IMR-90 (cell line): ENCODE measurements at regions not wholly inside any gene's neighbourhood (a gene's known extent, or its start where the extent isn't known, plus 50 kb on each side); places are given as distances from the start of the nearest gene placed in this dataset.

Source experiments
- ATAC-seq: fragments of 200-7000 bp; cut with Tn5 transposase; 2 replicates; pipeline ENCODE4 v1.9.1; 2020; ENCODE audit warnings: low read depth, mild to moderate bottlenecking, moderate library complexity
- BruUV-seq: library from RNA; stranded (reverse); fragments of 400-500 nt; replicated peaks from 2 replicates; lab custom pipeline; 2021; lab: Mats Ljungman, UMichigan
- CTCF ChIA-PET: fragments of 300-600 bp; formaldehyde crosslinking; extraction: SDS; loops from one replicate; lab custom pipeline; 2021; ENCODE audit warnings: antibody characterized with exemption; lab: Yijun Ruan, JAX
- POLR2A ChIA-PET: fragments of 300-600 bp; sonication (Branson Sonifier 250); formaldehyde crosslinking; loops from one replicate; lab custom pipeline; 2022; ENCODE audit warnings: antibody characterized with exemption; ENCODE audit not compliant: unreplicated experiment; lab: Charles Lee
- DNase-seq: peaks from one replicate; pipeline ENCODE4 v3.0.0; 2013
- H2AFZ ChIP-seq: replicated peaks from 2 replicates; pipeline ENCODE3; 2013; ENCODE audit warnings: low read length, mild to moderate bottlenecking; ENCODE audit not compliant: poor library complexity
- H2AK5ac ChIP-seq: 2 replicates; pipeline ENCODE4 v1.6.1; 2013; ENCODE audit warnings: low read depth, low read length, inconsistent platforms
- H2AK9ac ChIP-seq: replicated peaks from 2 replicates; pipeline ENCODE3; 2013; ENCODE audit warnings: mild to moderate bottlenecking, low read depth, low read length, moderate library complexity; ENCODE audit not compliant: poor library complexity
- H2BK120ac ChIP-seq: 2 replicates; pipeline ENCODE4 v1.6.1; 2013; ENCODE audit warnings: low read depth, low read length, inconsistent platforms
- H2BK15ac ChIP-seq: 3 replicates; pipeline ENCODE4 v1.6.1; 2013; ENCODE audit warnings: low read depth, low read length, inconsistent platforms
- H2BK20ac ChIP-seq: 2 replicates; pipeline ENCODE4 v1.6.1; 2013; ENCODE audit warnings: low read depth, mild to moderate bottlenecking, inconsistent platforms, low read length, moderate library complexity
- H2BK5ac ChIP-seq: 2 replicates; pipeline ENCODE4 v1.6.1; 2013; ENCODE audit warnings: mild to moderate bottlenecking, low read depth, low read length, inconsistent platforms; ENCODE audit not compliant: poor library complexity, severe bottlenecking
- H3K14ac ChIP-seq: replicated peaks from 2 replicates; pipeline ENCODE4 v1.6.1; 2013; ENCODE audit warnings: low read depth, low read length, inconsistent platforms
- H3K18ac ChIP-seq: 2 replicates; pipeline ENCODE4 v1.6.1; 2013; ENCODE audit warnings: low read depth, low read length, control low read depth
- H3K23ac ChIP-seq: 2 replicates; pipeline ENCODE4 v1.6.1; 2013; ENCODE audit warnings: low read depth, low read length, inconsistent platforms
- H3K27ac ChIP-seq: 2 replicates; pipeline ENCODE4 v1.5.1; 2013; ENCODE audit warnings: mild to moderate bottlenecking, control low read depth, low read length; ENCODE audit not compliant: insufficient read depth
- H3K27me3 ChIP-seq: 2 replicates; pipeline ENCODE4 v1.6.1; 2013; ENCODE audit warnings: low read length; ENCODE audit not compliant: control insufficient read depth, insufficient read depth
- H3K36me3 ChIP-seq: 2 replicates; pipeline ENCODE4 v1.6.1; 2013; ENCODE audit warnings: low read length, mixed read lengths; ENCODE audit not compliant: control insufficient read depth, insufficient read depth
- H3K4ac ChIP-seq: 2 replicates; pipeline ENCODE4 v1.6.1; 2013; ENCODE audit warnings: low read depth, low read length, inconsistent platforms
- H3K4me1 ChIP-seq: 2 replicates; pipeline ENCODE4 v1.6.1; 2013; ENCODE audit warnings: low read length, mixed read lengths; ENCODE audit not compliant: control insufficient read depth, insufficient read depth
- H3K4me2 ChIP-seq: 2 replicates; pipeline ENCODE4 v1.6.1; 2013; ENCODE audit warnings: low read depth, mild to moderate bottlenecking, control low read depth, low read length, moderate library complexity
- H3K4me3 ChIP-seq: 2 replicates; pipeline ENCODE4 v1.5.1; 2013; ENCODE audit warnings: low read depth, mild to moderate bottlenecking, control low read depth, low read length, moderate library complexity; ENCODE audit not compliant: insufficient read depth
- H3K56ac ChIP-seq: 2 replicates; pipeline ENCODE4 v1.6.1; 2013; ENCODE audit warnings: low read length, inconsistent platforms; ENCODE audit not compliant: insufficient read depth; ENCODE audit errors: extremely low read depth
- H3K79me1 ChIP-seq, 2 experiments: 2 replicates each; pipeline ENCODE4 v1.6.1; 2013; ENCODE audit warnings: low read length in 2 of 2, inconsistent platforms in 1 of 2, low read depth in 1 of 2
- H3K9ac ChIP-seq: 2 replicates; pipeline ENCODE4 v1.6.1; 2013; ENCODE audit warnings: low read depth, low read length, control low read depth
- H3K9me1 ChIP-seq: 2 replicates; pipeline ENCODE4 v1.6.1; 2013; ENCODE audit warnings: low read length, inconsistent platforms; ENCODE audit not compliant: insufficient read depth
- H3K9me3 ChIP-seq: 2 replicates; pipeline ENCODE4 v1.6.1; 2013; ENCODE audit warnings: low read length; ENCODE audit not compliant: control insufficient read depth, insufficient read depth
- H4K20me1 ChIP-seq: 2 replicates; pipeline ENCODE4 v1.6.1; 2013; ENCODE audit warnings: low read length, inconsistent platforms; ENCODE audit not compliant: insufficient read depth
- H4K5ac ChIP-seq: 2 replicates; pipeline ENCODE4 v1.6.1; 2013; ENCODE audit warnings: mild to moderate bottlenecking, low read depth, low read length, control low read depth
- H4K8ac ChIP-seq, 2 experiments: 2 replicates each; pipeline ENCODE4 v1.6.1; 2013; ENCODE audit warnings: low read depth in 2 of 2, low read length in 2 of 2, control low read depth in 1 of 2, inconsistent platforms in 1 of 2
- H4K91ac ChIP-seq: 2 replicates; pipeline ENCODE4 v1.6.1; 2013; ENCODE audit warnings: low read depth, low read length, inconsistent platforms; ENCODE audit not compliant: insufficient read depth
- BHLHE40 ChIP-seq: fragments of 150-350 bp; IDR thresholded peaks from 2 replicates; pipeline ENCODE4 v1.6.1; 2016; ENCODE audit warnings: mild to moderate bottlenecking, low read depth, low read length
- FOS ChIP-seq: fragments of 150-350 bp; IDR thresholded peaks from 2 replicates; pipeline ENCODE4 v1.6.1; 2016; ENCODE audit warnings: low read depth, low read length
- MAFK ChIP-seq: IDR thresholded peaks from 2 replicates; pipeline ENCODE4 v1.6.1; 2012; ENCODE audit warnings: low read depth, low read length, improper control_type of control experiment
- NFE2L2 ChIP-seq: fragments of 150-350 bp; IDR thresholded peaks from 2 replicates; pipeline ENCODE4 v1.6.1; 2016; ENCODE audit warnings: low read depth, mild to moderate bottlenecking, low read length
- POLR2A ChIP-seq: IDR thresholded peaks from 2 replicates; pipeline ENCODE4 v1.6.1; 2012; ENCODE audit warnings: mild to moderate bottlenecking, low read depth, low read length
- RAD21 ChIP-seq: IDR thresholded peaks from 2 replicates; pipeline ENCODE4 v1.6.1; 2012; ENCODE audit warnings: low read length, improper control_type of control experiment
- RCOR1 ChIP-seq: IDR thresholded peaks from 2 replicates; pipeline ENCODE4 v1.6.1; 2012; ENCODE audit warnings: mild to moderate bottlenecking, low read length, improper control_type of control experiment; ENCODE audit not compliant: insufficient replicate concordance
- RFX5 ChIP-seq: IDR thresholded peaks from 2 replicates; pipeline ENCODE4 v1.8.0; 2012; ENCODE audit warnings: low read depth, mild to moderate bottlenecking, low read length, moderate library complexity
- WGBS, 2 experiments: methylation state at CpG; one replicate each; pipeline versions ENCODE4 v1.1.5 to v1.1.7; 2013; ENCODE audit warnings: missing lambda C conversion rate in 2 of 2; ENCODE audit not compliant: insufficient read length in 1 of 2; ENCODE audit errors: extremely low coverage in 2 of 2; 5-methylcytosine and 5-hydroxymethylcytosine counted together
- dilution Hi-C: fragments of 300-500 bp; cut with HindIII; formaldehyde crosslinking; loops from one replicate; pipeline ENCODE4 v1.14.3; 2018; ENCODE audit warnings: low sequenced_read_pairs; ENCODE audit not compliant: unreplicated experiment
- in situ Hi-C: fragments of 300-500 bp; cut with MboI; formaldehyde crosslinking; loops from 3 replicates; pipeline ENCODE4 v1.14.3; 2019; ENCODE audit warnings: low sequenced_read_pairs, inconsistent platforms, mixed read lengths
- intact Hi-C: fragments of 100-400 bp; cut with micrococcal nuclease; formaldehyde crosslinking; loops from 2 replicates; pipeline ENCODE4 v1.10.0; 2022
- TF ChIP-seq, protein P1 (sequence below): fragments of 150-350 bp; IDR thresholded peaks from 2 replicates; pipeline ENCODE4 v1.6.1; 2016; ENCODE audit warnings: low read depth, mild to moderate bottlenecking, low read length, moderate library complexity, borderline replicate concordance
- TF ChIP-seq, protein P2 (sequence below): fragments of 150-350 bp; IDR thresholded peaks from 2 replicates; pipeline ENCODE4 v1.6.1; 2017; ENCODE audit warnings: mild to moderate bottlenecking, antibody characterized with exemption, low read length, low read depth

DNA sequence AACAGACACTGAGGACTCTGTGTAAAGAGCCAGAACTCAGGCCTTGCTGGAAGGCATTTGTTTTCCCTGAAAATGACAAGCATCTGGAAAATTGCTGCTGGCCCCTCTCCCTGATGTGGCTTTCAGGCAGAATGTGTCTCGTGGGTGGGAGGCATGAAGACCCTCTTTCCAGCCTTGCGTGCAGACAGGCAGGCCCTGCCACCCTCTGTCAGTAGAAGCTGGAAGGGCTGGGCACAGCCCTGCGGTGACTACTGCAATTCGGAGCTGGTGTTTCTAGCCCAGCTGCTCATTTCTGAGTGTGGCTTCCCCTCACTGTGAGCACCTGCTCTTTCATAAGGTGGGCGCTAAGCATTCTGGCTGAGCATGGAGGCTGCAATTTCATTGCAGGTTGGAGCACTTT lies 349.9 kb downstream of the PTPRU start:
- intact Hi-C loops, result no loop called here
- dilution Hi-C loops, result no loop called here
- Histone ChIP-seq H3K9me3 (no peaks in the 10 kb centered on the region), H4K91ac (no peak overlapping the region), H3K4me1 (no peaks in the 10 kb centered on the region), H3K9ac (no peak overlapping the region), H3K4ac (no peak overlapping the region), H4K8ac (no peak overlapping the region), H3K36me3 (no peaks in the 10 kb centered on the region), H3K27ac (no peak overlapping the region), H2AFZ (no peak overlapping the region), H2BK20ac (no peak overlapping the region), H2BK5ac (no peak overlapping the region), H2AK9ac (no peak overlapping the region), H3K18ac (no peak overlapping the region), H3K23ac (no peak overlapping the region), H4K20me1 (no peaks in the 10 kb centered on the region; the same call in 1 of the 2 replicates), H3K4me2 (no peak overlapping the region), H3K9me1 (no peaks in the 10 kb centered on the region), H3K79me1 (no peaks in the 10 kb centered on the region), H3K56ac (no peak overlapping the region), H4K5ac (no peak overlapping the region), H3K14ac (no peak overlapping the region), H2AK5ac (no peak overlapping the region), H3K27me3 (no peaks in the 10 kb centered on the region), H3K4me3 (no peak overlapping the region), H2BK15ac (no peak overlapping the region), H2BK120ac (no peak overlapping the region)
- no peak for DNase-seq
- ATAC-seq, result no peak
- no peak for TF ChIP-seq RCOR1
- no peak for TF ChIP-seq MAFK
- no peak for TF ChIP-seq FOS
- TF ChIP-seq, protein P1, sequence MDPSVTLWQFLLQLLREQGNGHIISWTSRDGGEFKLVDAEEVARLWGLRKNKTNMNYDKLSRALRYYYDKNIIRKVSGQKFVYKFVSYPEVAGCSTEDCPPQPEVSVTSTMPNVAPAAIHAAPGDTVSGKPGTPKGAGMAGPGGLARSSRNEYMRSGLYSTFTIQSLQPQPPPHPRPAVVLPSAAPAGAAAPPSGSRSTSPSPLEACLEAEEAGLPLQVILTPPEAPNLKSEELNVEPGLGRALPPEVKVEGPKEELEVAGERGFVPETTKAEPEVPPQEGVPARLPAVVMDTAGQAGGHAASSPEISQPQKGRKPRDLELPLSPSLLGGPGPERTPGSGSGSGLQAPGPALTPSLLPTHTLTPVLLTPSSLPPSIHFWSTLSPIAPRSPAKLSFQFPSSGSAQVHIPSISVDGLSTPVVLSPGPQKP, result no peak
- no peak for TF ChIP-seq NFE2L2
- TF ChIP-seq BHLHE40, result no peak
- no peak for TF ChIP-seq POLR2A
- TF ChIP-seq, protein P2, sequence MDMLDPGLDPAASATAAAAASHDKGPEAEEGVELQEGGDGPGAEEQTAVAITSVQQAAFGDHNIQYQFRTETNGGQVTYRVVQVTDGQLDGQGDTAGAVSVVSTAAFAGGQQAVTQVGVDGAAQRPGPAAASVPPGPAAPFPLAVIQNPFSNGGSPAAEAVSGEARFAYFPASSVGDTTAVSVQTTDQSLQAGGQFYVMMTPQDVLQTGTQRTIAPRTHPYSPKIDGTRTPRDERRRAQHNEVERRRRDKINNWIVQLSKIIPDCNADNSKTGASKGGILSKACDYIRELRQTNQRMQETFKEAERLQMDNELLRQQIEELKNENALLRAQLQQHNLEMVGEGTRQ, result no peak
- no peak for TF ChIP-seq RAD21
- no peak for TF ChIP-seq RFX5
- WGBS, 2 experiments, result 75% methylated on average over 2 of the region's 5 CpGs; no CpG with 5 or more reads in 1 of the 2 experiments
- ChIA-PET POLR2A (no interaction called here), CTCF (no interaction called here)
- in situ Hi-C loops, result no loop called here
- BruUV-seq, result no TSS peak
